ENCODE measurements at regions not wholly inside any gene's neighbourhood (a gene's known extent, or its start where the extent isn't known, plus 50 kb on each side); places are given as distances from the start of the nearest gene placed in this dataset.

GRCh38 chr10:78248651-78249464 lies 215.2 kb downstream of the RPS24 start:
- DNase-seq (ENCODE audit: low read depth, low spot score): no peak

DNA sequence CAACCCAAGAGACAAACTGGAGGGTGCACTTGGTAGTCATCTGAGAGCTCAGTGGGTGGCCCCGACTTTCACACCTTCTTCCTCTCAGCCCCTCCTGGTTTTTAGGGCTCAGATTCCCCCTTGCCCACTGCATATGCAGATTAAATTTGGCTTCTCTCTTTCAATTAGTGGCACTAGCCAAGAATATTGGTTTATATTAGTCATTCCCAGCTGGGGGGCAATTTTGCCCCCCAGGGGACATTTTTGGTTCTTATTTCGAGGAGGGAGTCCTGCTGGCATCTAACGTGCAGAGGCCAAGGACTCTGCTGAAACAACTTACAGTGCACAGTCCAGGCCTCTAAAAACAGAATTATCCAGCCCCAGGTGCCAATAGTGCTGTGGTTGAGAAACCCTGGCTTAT lies 216.0 kb downstream of the RPS24 start:
- no peak for DNase-seq (ENCODE audit: low read depth, low spot score)

GRCh38 chr10:78250313-78251015 lies 216.8 kb downstream of the RPS24 start:
- DNase-seq (ENCODE audit: low read depth, low spot score): no peak

DNA sequence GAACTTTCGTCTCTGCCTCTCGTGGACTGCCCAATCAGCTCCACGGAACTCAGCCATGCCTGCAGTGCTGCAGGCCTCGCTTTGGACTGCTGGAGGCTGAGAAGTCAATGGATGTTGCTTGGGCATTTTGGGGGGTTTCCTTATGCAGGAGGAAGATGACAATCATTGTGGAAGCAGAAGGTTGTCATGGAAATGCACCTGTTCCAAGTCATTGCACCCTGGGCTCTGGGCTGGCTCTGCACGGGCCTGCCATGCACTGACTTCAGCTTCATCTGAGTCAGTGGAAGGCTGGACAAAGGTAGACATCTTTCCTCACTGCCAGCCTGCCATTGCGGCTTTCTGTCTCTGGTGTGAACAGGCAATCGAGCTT lies 217.3 kb downstream of the RPS24 start:
- no peak for DNase-seq (ENCODE audit: low read depth, low spot score)

DNA sequence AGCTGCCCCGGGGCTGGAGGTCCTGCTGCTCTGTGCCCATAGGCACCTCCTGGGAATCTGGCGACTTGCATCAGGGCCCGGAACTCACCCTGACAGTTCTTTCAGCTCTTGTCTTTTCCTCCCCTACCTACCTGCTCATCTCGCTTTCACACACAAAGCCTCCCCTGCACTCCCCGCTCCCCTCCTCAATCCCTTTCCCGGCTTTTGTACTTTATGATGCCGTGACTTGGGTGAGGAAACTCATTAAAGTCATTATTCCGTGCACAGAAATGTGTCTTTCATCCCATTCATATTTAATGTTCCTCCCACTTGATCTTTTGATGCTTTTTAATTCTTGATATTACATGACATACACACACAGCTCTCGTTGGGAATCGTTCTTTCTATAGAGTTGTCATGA lies 218.6 kb downstream of the RPS24 start:
- no peak for DNase-seq (ENCODE audit: low read depth, low spot score)

DNA sequence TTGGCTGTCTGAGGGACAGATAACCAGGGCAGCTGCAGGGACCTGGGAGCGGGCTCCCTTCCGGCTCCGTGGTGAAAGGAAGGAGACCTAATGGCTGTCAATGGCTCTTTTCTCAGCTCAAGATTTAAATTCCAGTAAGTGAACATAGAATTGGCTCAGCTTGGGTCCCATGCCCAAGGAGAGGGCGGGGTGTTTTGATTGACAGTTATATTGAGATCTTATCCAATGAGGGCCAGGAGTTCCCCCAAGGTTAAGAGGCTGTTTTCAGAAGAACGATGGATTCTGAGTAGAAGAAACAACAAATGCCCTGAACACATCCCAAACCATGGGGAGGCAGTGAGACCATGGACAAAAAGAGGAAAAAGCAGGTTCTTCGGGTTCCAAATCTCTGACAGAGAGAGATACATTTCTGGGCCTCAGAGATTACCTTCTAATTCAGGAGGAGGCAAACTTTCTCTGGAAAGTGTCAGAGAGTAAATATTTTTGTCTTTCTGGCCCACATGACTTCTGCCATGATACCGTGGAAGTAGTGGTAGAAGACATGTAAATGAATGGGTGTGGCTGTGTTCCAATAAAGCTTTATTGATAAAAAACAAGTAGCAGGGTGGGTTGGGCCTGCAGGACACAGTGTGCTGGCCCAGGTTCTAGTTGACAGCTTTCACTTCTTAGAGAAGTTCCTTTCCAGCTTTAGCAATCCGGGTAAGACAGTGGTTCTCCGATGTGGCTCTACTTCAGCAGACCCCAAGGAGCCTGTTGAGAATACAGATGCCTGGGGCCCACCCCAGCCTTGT lies 219.6 kb downstream of the RPS24 start:
- no peak for DNase-seq (ENCODE audit: low read depth, low spot score)

- no peak for DNase-seq (ENCODE audit: low read depth, low spot score)
Measured at GRCh38 chr10:78254013-78254412, 220.3 kb downstream of the RPS24 start.

DNA sequence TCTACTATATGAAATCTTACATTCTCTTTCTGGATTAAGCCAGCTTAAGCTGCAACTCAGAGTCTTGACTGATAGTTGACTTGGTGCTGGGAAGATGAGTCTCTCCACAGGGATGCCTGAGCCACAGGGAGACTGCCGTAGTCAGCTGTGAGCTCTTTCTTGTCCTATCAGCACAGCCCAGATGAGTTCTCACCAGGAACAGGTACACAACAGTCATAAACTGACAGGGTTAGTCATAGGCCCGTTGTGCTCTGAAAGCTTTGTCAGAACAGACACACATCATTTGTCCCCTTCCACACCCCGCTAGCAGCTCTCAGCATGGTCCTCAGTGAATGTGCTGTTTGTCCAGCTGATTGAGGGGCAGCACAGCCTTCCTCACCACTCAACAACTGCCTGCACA lies 221.6 kb downstream of the RPS24 start:
- DNase-seq (ENCODE audit: low read depth, low spot score): no peak

DNA sequence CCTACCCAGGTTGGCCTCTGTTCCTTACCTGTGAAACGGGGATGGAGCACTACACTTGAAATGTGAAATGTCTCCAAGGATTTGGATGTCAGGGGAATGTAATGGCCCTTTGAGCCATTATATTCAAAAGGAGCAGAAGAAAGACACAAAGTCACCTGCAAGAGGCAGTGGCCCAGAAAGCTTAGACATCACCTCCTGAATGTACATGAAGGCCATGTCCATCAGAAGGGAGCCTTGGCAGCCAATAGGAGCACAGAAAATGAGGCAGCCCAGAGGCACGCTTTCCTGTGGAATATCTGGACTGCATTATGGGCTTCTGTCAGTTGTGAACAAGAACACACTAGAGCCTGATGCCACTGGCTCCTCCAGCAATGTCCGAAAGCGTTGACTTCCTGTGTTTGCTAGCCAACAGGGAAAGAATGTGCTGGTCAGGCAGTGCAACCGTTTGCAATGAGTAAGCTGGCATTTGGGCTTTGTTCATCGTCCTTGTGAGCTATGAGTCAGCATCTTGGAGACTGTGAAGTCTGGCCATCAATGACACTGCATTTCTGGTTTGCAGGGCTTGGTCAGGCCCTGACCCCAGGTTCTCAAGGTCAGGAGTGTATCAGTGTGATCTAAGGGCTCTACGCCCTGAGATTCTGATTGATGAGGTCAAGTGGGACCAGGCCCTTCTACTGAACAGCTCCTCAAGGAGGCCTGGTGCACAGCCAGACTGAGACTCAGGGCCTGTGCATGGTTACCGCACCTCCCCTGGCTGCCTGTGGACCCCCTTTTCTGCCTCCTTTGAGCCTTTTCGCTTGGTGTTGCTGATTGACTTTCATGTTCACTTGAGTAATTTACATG lies 222.4 kb downstream of the RPS24 start:
- DNase-seq (ENCODE audit: low read depth, low spot score): peak; percentile 36

GRCh38 chr10:78258323-78259030 lies 224.8 kb downstream of the RPS24 start:
- DNase-seq (ENCODE audit: low read depth, low spot score): no peak

DNA sequence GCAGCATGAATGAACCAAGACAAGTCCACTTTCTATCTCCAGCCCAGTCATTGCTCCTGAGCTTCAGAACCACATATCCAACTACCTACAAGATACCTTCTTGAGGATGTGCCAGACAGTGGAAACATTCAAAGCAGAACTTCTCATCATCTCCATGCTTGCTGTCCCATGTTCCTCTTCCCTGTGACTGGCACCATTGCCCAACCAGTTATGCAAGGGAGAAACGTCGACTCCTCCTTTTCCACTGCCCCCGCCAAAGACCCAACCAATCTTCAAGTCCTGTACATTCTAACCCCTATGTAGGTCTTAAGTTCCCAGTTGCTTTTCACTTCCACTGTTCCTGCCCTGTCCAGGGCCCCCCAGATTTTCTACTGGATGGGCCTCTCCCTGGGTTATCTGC lies 225.7 kb downstream of the RPS24 start:
- DNase-seq (ENCODE audit: low read depth, low spot score): no peak

GRCh38 chr10:78260141-78260540 lies 226.5 kb downstream of the RPS24 start:
- no peak for DNase-seq (ENCODE audit: low read depth, low spot score)

- DNase-seq (ENCODE audit: low read depth, low spot score): no peak
Measured at GRCh38 chr10:78260680-78261079, 227.0 kb downstream of the RPS24 start.

GRCh38 chr10:78261291-78261690 lies 227.6 kb downstream of the RPS24 start:
- no peak for DNase-seq (ENCODE audit: low read depth, low spot score)

- no peak for DNase-seq (ENCODE audit: low read depth, low spot score)
Measured at GRCh38 chr10:78262860-78263259, 229.2 kb downstream of the RPS24 start.

GRCh38 chr10:78263521-78263988 lies 229.9 kb downstream of the RPS24 start:
- no peak for DNase-seq (ENCODE audit: low read depth, low spot score)

DNA sequence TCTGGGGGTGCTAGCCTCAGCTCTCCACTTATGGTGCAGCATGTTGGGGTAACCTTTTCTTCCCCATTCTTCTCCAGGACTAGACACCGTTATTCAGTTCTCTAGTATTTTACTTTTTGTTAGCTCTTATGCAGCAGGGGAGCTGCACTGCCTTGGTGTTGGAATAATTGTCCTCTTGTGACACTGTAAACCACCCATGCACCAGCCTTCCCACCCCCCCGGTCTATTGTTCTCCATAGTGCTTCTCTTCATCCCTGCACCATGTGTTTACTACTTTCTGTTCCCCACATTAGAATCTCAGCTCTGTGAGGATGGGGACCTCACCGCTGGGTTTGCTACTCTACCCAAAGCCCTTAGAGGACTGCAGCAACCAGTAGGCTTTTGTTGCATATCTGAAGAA lies 230.7 kb downstream of the RPS24 start:
- DNase-seq (ENCODE audit: low read depth, low spot score): no peak

DNA sequence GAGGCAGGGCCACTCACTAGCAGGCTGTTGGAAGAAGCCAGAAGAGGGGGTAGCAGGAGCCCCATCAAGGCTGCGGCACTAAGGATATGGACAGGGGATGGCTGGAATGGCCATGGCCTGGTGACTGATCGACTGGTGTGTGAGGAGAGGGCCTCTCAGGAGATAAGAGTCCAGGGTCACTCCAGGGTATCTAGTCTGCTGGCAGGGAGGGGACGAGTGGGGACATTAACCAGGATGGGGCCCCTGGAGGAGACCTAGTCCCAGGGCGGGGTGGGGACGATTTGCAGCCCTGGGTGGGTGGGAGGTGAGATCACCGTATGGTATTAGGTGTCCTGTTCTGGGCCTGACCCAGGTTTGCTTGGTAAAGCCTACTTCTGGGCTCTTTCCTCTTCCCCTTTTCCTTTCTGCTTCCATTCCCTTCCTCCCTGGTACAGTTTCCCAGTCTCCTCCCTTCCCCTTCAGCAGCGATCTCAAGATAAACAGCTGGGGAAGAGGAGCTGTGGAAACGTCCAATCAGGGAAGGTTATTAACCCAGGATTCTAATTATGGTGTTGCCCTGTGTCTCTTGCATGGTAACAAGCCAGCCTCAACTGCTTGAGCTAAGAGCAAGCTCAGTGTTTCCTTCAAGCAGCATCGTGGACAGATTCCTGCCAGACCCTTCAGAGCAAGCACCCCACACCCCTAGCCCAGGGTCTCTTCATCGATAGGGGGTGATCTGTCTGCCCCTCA lies 233.2 kb downstream of the RPS24 start:
- DNase-seq (ENCODE audit: low read depth, low spot score): no peak

DNA sequence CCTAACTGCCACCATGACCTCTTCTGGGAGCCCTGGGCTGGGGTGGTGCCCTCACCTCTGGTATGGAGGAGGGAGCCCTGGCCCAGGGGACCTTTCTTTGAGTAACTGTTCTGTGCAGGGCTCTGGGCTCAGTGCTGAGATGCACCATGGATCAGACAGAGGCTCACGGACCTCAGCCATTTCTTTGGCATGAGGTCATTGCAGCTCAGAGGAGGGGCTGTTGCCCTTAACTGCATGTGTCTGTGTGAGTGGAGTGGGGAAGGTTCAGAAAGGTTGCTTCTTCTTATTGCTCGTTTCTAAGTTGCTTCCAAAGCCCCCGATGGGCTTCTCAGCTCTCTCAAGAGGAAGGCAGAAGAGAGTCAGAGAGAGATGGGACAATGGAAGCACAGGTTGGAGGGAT lies 233.9 kb downstream of the RPS24 start:
- DNase-seq (ENCODE audit: low read depth, low spot score): no peak

- DNase-seq (ENCODE audit: low read depth, low spot score): no peak
Measured at GRCh38 chr10:78269060-78269459, 235.4 kb downstream of the RPS24 start.

Data from brain pericyte (primary cell).